ENCODE measurements at regions not wholly inside any gene's neighbourhood (a gene's known extent, or its start where the extent isn't known, plus 50 kb on each side); places are given as distances from the start of the nearest gene placed in this dataset.

- DNase-seq (no peak), ATAC-seq (no peak)
- no peaks in the 10 kb centered on the region for H3K9me3 Mint-ChIP-seq
- no peak overlapping the region for H3K4me3 Mint-ChIP-seq
- H3K27me3 Mint-ChIP-seq (ENCODE audit: low read depth), result no peaks in the 10 kb centered on the region
- no peaks in the 10 kb centered on the region for H3K36me3 Mint-ChIP-seq (ENCODE audit: insufficient read depth)
- peaks cover 7% of the 10 kb centered on the region for H3K4me1 Mint-ChIP-seq (ENCODE audit: low read depth)
Measured at GRCh38 chr7:7099584-7100014, 82.7 kb upstream of the C1GALT1 start.

DNA sequence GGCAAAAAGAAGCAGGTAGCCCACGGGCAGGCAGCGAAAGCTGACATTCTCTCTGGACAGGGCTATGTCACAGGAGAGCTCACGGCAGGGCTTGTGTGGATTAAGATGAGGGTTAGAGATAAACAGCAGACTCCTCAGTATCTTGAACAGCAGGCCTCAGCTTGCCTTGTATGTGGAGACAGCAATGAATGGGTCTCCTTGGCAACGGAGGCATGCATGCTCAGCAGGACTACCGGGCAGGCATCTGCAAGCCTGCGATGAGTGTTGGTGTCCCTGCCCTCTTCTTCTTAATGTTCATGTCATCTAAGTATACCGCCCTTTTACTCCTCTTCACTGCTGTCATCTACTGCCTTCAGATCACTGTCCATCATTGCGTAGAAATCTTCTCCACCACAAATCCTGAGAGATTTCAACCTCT is 81.9 kb upstream of the C1GALT1 start:
- Mint-ChIP-seq H3K27me3 (ENCODE audit: low read depth) (no peaks in the 10 kb centered on the region), H3K36me3 (ENCODE audit: insufficient read depth) (no peaks in the 10 kb centered on the region), H3K9me3 (no peaks in the 10 kb centered on the region), H3K4me1 (ENCODE audit: low read depth) (peaks cover 16% of the 10 kb centered on the region), H3K4me3 (no peak overlapping the region)
- DNase-seq, result no peak
- ATAC-seq, result no peak

- Mint-ChIP-seq H3K4me1 (ENCODE audit: low read depth) (peaks cover 23% of the 10 kb centered on the region), H3K4me3 (no peak overlapping the region), H3K27me3 (ENCODE audit: low read depth) (no peaks in the 10 kb centered on the region), H3K9me3 (no peaks in the 10 kb centered on the region), H3K36me3 (ENCODE audit: insufficient read depth) (no peaks in the 10 kb centered on the region)
- no peak for DNase-seq
- no peak for ATAC-seq
Measured at GRCh38 chr7:7102906-7103305, 79.4 kb upstream of the C1GALT1 start.

DNA sequence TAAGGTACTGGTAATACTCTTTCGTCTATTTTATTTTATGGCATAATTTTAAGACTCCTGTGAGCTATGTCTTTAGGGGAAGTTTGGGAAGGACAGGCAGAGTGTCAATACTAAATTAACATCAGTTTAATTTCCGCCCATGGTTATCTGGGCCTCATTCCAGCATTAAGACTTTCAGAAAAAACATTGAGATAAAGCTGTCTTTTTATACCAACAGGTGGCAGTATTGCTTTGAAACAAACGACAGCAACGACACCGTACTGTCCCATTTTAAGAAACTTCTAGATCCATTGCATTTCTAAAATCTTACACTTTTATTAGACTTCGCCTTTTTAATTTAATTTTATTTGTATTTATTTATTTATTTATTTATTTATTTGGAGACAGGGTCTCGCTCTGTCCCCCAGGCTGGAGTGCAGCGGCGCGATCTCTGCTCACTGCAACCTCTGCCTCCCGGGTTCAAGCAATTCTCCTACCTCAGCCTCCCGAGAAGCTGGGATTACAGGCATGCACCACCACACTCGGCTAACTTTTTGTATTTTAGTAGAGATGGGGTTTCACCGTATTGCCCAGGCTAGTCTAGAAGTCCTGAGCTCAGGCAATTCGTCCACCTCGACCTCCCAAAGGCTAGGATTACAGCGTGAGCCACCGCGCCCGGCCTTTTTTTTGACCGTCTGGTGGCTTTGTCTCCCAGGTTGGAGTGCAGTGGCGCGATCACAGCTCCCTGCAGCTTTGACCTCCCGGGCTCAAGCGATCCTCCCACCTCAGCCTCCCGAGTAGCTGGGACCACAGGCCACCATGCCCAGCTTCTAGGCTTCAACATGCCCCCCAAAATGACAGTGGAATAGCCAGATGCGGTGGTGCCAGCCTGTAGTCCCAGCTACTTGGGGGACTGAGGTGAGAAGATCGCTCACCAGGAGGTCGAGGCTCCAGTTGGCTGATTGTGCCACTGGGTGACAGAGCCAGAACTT is 78.7 kb upstream of the C1GALT1 start:
- Mint-ChIP-seq H3K36me3 (ENCODE audit: insufficient read depth) (no peaks in the 10 kb centered on the region), H3K4me3 (no peak overlapping the region), H3K4me1 (ENCODE audit: low read depth) (peaks cover 23% of the 10 kb centered on the region), H3K27me3 (ENCODE audit: low read depth) (no peaks in the 10 kb centered on the region), H3K9me3 (peaks cover under 1% of the 10 kb centered on the region)
- no peak for DNase-seq
- peak; percentile 32 to 66 for ATAC-seq

GRCh38 chr7:7104314-7104698 is 78.0 kb upstream of the C1GALT1 start:
- Mint-ChIP-seq H3K4me3 (no peak overlapping the region), H3K9me3 (peaks cover 5% of the 10 kb centered on the region), H3K27me3 (ENCODE audit: low read depth) (no peaks in the 10 kb centered on the region), H3K4me1 (ENCODE audit: low read depth) (peaks cover 23% of the 10 kb centered on the region), H3K36me3 (ENCODE audit: insufficient read depth) (no peaks in the 10 kb centered on the region)
- DNase-seq (no peak), ATAC-seq (no peak)

DNA sequence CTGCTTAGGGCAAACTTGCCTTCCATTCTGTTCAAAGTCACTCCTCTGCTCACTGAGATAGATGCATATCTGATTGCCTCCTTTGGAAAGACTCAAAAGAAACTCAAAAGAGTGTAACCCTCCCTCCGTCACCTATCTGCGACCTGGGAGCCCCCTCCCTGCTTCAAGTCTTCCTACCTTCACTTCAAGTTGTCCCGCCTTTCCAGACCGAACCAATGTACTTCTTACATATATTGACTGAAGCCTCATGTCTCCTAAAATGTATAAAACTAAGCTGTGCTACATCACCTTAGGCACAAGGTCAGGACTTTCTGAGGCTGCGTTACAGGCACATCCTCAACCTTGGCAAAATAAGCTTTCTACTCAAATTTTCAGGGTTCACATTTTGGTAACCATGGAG is 77.4 kb upstream of the C1GALT1 start:
- Mint-ChIP-seq H3K27me3 (ENCODE audit: low read depth) (no peaks in the 10 kb centered on the region), H3K4me3 (no peak overlapping the region), H3K36me3 (ENCODE audit: insufficient read depth) (no peaks in the 10 kb centered on the region), H3K4me1 (ENCODE audit: low read depth) (peaks cover 23% of the 10 kb centered on the region), H3K9me3 (peaks cover 5% of the 10 kb centered on the region)
- ATAC-seq (no peak), DNase-seq (no peak)

GRCh38 chr7:7105800-7106582 is 76.4 kb upstream of the C1GALT1 start:
- Mint-ChIP-seq H3K4me1 (ENCODE audit: low read depth) (peaks cover 23% of the 10 kb centered on the region), H3K9me3 (peaks cover 5% of the 10 kb centered on the region), H3K27me3 (ENCODE audit: low read depth) (no peaks in the 10 kb centered on the region), H3K36me3 (ENCODE audit: insufficient read depth) (no peaks in the 10 kb centered on the region), H3K4me3 (no peak overlapping the region)
- ATAC-seq, result no peak
- DNase-seq, result no peak

GRCh38 chr7:7108931-7109330 is 73.4 kb upstream of the C1GALT1 start:
- peaks cover 21% of the 10 kb centered on the region for H3K4me1 Mint-ChIP-seq (ENCODE audit: low read depth)
- ATAC-seq, result no peak

GRCh38 chr7:7109934-7110333 is 72.4 kb upstream of the C1GALT1 start:
- peaks cover 12% of the 10 kb centered on the region for H3K4me1 Mint-ChIP-seq (ENCODE audit: low read depth)
- H3K36me3 Mint-ChIP-seq (ENCODE audit: insufficient read depth), result no peaks in the 10 kb centered on the region
- H3K27me3 Mint-ChIP-seq (ENCODE audit: low read depth), result no peaks in the 10 kb centered on the region
- H3K4me3 Mint-ChIP-seq, result no peak overlapping the region
- DNase-seq (no peak), ATAC-seq (no peak)
- peaks cover 5% of the 10 kb centered on the region for H3K9me3 Mint-ChIP-seq

More at GRCh38 chr7:7108931-7109330, 73.4 kb upstream of the C1GALT1 start:
- Mint-ChIP-seq H3K36me3 (ENCODE audit: insufficient read depth) (no peaks in the 10 kb centered on the region), H3K4me3 (no peak overlapping the region), H3K9me3 (peaks cover 5% of the 10 kb centered on the region), H3K27me3 (ENCODE audit: low read depth) (no peaks in the 10 kb centered on the region)
- no peak for DNase-seq

DNA sequence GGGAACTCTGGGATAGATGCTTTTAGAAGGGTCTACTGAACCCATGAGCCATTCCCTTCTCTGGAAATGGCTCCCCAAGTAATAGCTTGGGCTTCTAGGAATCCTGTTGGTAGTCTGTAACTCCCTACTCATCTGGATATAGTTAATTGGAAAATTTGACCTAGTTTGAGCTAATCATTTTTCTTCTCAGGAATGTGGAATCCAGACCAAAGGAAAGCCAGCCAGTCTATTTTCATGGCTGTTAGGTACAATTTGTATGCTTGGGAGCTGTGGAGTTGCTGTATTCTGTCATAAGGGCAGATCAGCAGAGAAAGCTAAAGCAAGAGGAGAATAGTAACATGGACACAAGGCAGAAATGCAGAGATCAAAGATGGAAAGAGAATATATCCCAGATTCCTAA is 71.6 kb upstream of the C1GALT1 start:
- Mint-ChIP-seq H3K27me3 (ENCODE audit: low read depth) (no peaks in the 10 kb centered on the region), H3K36me3 (ENCODE audit: insufficient read depth) (no peaks in the 10 kb centered on the region), H3K9me3 (peaks cover 5% of the 10 kb centered on the region), H3K4me1 (ENCODE audit: low read depth) (peaks cover 5% of the 10 kb centered on the region), H3K4me3 (no peak overlapping the region)
- DNase-seq, result no peak
- no peak for ATAC-seq

DNA sequence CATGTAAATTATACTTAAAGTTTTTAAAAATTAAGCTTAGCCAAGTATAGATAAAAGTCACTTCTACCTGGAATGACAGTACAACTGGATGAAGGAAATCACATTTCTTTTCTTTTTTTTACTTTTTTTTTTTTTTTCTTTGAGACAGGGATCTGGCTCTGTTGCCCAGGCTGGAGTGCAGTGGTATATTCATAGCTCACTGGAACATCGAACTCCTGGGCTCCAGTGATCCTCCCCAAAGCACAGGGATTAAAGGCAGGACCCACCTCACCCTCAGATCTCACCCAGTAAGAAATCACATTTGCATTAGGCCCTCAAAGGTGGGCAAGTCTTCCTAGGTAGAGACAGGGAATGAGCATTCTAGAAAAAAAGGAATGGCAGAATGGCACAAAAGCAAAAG is 69.5 kb upstream of the C1GALT1 start:
- no peak for DNase-seq
- ATAC-seq, result no peak
- Mint-ChIP-seq H3K27me3 (ENCODE audit: low read depth) (no peaks in the 10 kb centered on the region), H3K4me3 (no peak overlapping the region), H3K9me3 (peaks cover 5% of the 10 kb centered on the region), H3K36me3 (ENCODE audit: insufficient read depth) (no peaks in the 10 kb centered on the region), H3K4me1 (ENCODE audit: low read depth) (no peaks in the 10 kb centered on the region)

DNA sequence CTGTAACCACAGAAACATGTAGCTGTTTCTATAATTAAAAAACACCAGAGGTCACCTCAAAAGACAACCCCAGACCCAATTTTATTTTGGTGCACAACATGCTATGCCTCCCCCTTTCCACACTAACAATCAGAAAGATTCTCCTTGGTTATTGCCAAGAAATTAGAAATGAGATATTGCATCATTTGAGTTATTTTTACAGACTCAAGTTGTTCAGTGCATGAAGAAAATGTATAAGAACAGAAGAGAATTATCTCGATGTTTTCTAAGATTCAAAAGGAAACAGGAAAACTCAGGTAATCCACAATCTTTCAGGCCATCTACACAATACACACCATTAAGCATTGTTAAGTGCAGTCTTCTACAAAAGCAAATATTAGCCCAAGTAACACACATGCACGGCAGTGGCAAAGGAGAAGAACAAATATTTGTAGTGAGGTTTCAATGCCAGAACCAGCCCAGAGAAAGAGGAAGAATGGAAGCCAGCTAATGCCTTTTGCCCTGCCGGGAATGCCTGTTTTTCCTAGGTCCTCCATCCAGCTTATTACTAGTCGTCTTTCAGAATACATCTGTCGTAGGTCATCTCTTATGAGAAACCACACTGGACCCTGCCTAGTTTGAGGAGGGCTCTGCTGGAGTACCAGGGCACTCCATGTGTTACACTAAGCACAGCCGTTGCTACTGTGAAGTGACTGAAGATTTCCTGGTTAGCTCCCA is 67.6 kb upstream of the C1GALT1 start:
- Mint-ChIP-seq H3K9me3 (no peaks in the 10 kb centered on the region), H3K4me3 (no peak overlapping the region), H3K36me3 (ENCODE audit: insufficient read depth) (no peaks in the 10 kb centered on the region), H3K27me3 (ENCODE audit: low read depth) (no peaks in the 10 kb centered on the region), H3K4me1 (ENCODE audit: low read depth) (no peaks in the 10 kb centered on the region)
- no peak for DNase-seq
- ATAC-seq, result no peak

GRCh38 chr7:7117935-7118586 is 64.3 kb upstream of the C1GALT1 start:
- no peaks in the 10 kb centered on the region for H3K36me3 Mint-ChIP-seq (ENCODE audit: insufficient read depth)
- H3K9me3 Mint-ChIP-seq, result no peaks in the 10 kb centered on the region
- DNase-seq (no peak), ATAC-seq (no peak)
- H3K4me1 Mint-ChIP-seq (ENCODE audit: low read depth), result no peaks in the 10 kb centered on the region
- H3K4me3 Mint-ChIP-seq, result no peak overlapping the region
- no peaks in the 10 kb centered on the region for H3K27me3 Mint-ChIP-seq (ENCODE audit: low read depth)

DNA sequence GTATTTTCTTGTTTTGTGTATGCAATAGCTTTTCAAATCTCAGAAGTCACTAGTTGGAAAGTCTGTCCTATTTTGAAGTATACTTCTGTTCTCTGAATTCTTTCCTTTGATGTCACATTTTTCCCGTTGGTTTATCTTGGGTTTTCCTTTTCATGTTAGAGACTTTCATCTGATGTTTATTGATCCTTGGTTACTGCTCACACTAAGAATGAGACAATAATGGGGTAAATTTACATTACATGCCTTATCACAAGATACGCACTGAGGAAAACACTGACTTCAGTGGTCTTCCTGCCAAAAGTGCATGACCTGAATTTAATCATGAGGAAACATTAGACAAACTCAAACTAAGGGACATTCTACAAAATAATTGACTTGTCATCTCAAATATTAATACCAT is 63.5 kb upstream of the C1GALT1 start:
- H3K4me3 Mint-ChIP-seq, result no peak overlapping the region
- H3K4me1 Mint-ChIP-seq (ENCODE audit: low read depth), result no peaks in the 10 kb centered on the region
- no peak for ATAC-seq
- no peak for DNase-seq
- no peaks in the 10 kb centered on the region for H3K36me3 Mint-ChIP-seq (ENCODE audit: insufficient read depth)
- H3K27me3 Mint-ChIP-seq (ENCODE audit: low read depth), result no peaks in the 10 kb centered on the region
- H3K9me3 Mint-ChIP-seq, result no peaks in the 10 kb centered on the region
